OCI-LY1 (cell line): ENCODE measurements at regions not wholly inside any gene's neighbourhood (a gene's known extent, or its start where the extent isn't known, plus 50 kb on each side); places are given as distances from the start of the nearest gene placed in this dataset.

Source experiments
- H2AFZ ChIP-seq: fragments of 200-600 bp; sonication (generic), shearing (Covaris generic); 2 replicates; pipeline ENCODE4 v1.6.0; 2014; ENCODE audit warnings: antibody characterized with exemption, mild to moderate bottlenecking, low read length
- H3F3A ChIP-seq: fragments of 200-600 bp; sonication (generic), shearing (Covaris generic); 2 replicates; pipeline ENCODE4 v1.6.0; 2014; ENCODE audit warnings: mild to moderate bottlenecking, antibody characterized with exemption, low read length, moderate library complexity; ENCODE audit not compliant: insufficient read depth
- H3K27ac ChIP-seq: fragments of 200-600 bp; sonication (generic); 2 replicates; pipeline ENCODE4 v1.5.1; 2014; ENCODE audit warnings: low read length, mixed run types, mild to moderate bottlenecking, low read depth; ENCODE audit not compliant: poor library complexity, severe bottlenecking
- H3K27me3 ChIP-seq: fragments of 200-600 bp; sonication (generic); 2 replicates; pipeline ENCODE4 v1.6.0; 2014; ENCODE audit warnings: antibody characterized with exemption, mild to moderate bottlenecking, low read length, moderate library complexity; ENCODE audit not compliant: insufficient read depth
- H3K36me3 ChIP-seq: fragments of 200-600 bp; sonication (generic); 2 replicates; pipeline ENCODE4 v1.6.1; 2014; ENCODE audit warnings: mild to moderate bottlenecking, antibody characterized with exemption, low read length, moderate library complexity, mixed read lengths; ENCODE audit not compliant: insufficient read depth
- H3K4me1 ChIP-seq: fragments of 200-600 bp; sonication (generic); 2 replicates; pipeline ENCODE4 v1.5.1; 2014; ENCODE audit warnings: mild to moderate bottlenecking, low read length, moderate library complexity; ENCODE audit not compliant: insufficient read depth, severe bottlenecking
- H3K4me2 ChIP-seq: fragments of 200-600 bp; sonication (generic), shearing (Covaris generic); 2 replicates; pipeline ENCODE4 v1.6.1; 2014; ENCODE audit warnings: low read length
- H3K4me3 ChIP-seq: fragments of 200-600 bp; sonication (generic); 2 replicates; pipeline ENCODE4 v1.5.1; 2014; ENCODE audit warnings: low read length, low read depth, mild to moderate bottlenecking, mixed read lengths; ENCODE audit not compliant: poor library complexity, severe bottlenecking
- H3K79me2 ChIP-seq: fragments of 200-600 bp; shearing (Covaris generic); 2 replicates; pipeline ENCODE4 v1.6.1; 2016; ENCODE audit warnings: mixed run types, low read length, mixed read lengths; ENCODE audit not compliant: insufficient read depth
- H3K9ac ChIP-seq: fragments of 200-600 bp; sonication (generic), shearing (Covaris generic); 2 replicates; pipeline ENCODE4 v1.6.1; 2014; ENCODE audit warnings: mild to moderate bottlenecking, low read length, mixed read lengths
- H3K9me2 ChIP-seq: fragments of 200-600 bp; sonication (generic), shearing (Covaris generic); 2 replicates; pipeline ENCODE4 v1.6.1; 2014; ENCODE audit warnings: low read depth, mild to moderate bottlenecking, low read length, mixed read lengths
- H3K9me3 ChIP-seq: fragments of 200-600 bp; shearing (Covaris generic); 2 replicates; pipeline ENCODE4 v1.6.1; 2014; ENCODE audit warnings: low read length, mixed read lengths
- H4K20me1 ChIP-seq: fragments of 200-600 bp; sonication (generic), shearing (Covaris generic); 2 replicates; pipeline ENCODE4 v1.6.0; 2016; ENCODE audit warnings: mild to moderate bottlenecking, low read length; ENCODE audit not compliant: insufficient read depth
- EZH2 ChIP-seq: fragments of 200-600 bp; sonication (generic), shearing (Covaris generic); IDR thresholded peaks from 2 replicates; pipeline ENCODE4 v1.8.0; 2017; ENCODE audit warnings: borderline replicate concordance, mixed run types, mild to moderate bottlenecking, antibody characterized with exemption, low read length, moderate library complexity, mixed read lengths
- TF ChIP-seq, protein P1 (sequence below): fragments of 200-600 bp; sonication (generic), shearing (Covaris generic); IDR thresholded peaks from 2 replicates; pipeline ENCODE4 v1.5.1; 2017; ENCODE audit warnings: mild to moderate bottlenecking, antibody characterized with exemption, low read length, moderate library complexity, mixed read lengths

DNA sequence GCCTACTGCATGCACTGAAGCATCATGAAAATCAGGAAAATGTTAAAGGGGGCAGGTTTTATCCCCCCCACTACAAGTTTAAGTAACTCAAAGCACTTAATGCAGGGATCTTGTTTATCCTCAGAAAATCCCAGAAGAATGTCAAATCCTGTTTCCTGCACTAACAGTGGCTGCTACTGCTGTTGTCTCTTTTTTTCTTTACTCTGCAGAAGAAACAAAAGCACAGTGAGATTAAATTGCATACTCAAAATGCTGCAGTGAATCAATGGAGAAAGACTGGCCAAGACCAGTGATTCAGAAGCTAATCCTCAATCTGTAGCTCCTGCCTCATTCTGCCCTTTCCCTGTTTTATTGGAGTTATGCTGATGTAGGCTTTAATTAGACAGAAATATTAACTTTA is 332.3 kb upstream of the FIGN start:
- H2AFZ ChIP-seq, result no peak overlapping the region
- no peaks in the 10 kb centered on the region for H3K79me2 ChIP-seq
- no peaks in the 10 kb centered on the region for H3F3A ChIP-seq
- no peak overlapping the region for H3K27ac ChIP-seq
- H3K4me2 ChIP-seq, result no peak overlapping the region
- no peaks in the 10 kb centered on the region for H3K4me1 ChIP-seq
- no peak overlapping the region for H3K9ac ChIP-seq
- no peaks in the 10 kb centered on the region for H3K9me2 ChIP-seq
- no peaks in the 10 kb centered on the region for H4K20me1 ChIP-seq
- no peaks in the 10 kb centered on the region for H3K9me3 ChIP-seq
- H3K27me3 ChIP-seq, result no peaks in the 10 kb centered on the region
- H3K4me3 ChIP-seq, result no peak overlapping the region
- TF ChIP-seq, protein P1, sequence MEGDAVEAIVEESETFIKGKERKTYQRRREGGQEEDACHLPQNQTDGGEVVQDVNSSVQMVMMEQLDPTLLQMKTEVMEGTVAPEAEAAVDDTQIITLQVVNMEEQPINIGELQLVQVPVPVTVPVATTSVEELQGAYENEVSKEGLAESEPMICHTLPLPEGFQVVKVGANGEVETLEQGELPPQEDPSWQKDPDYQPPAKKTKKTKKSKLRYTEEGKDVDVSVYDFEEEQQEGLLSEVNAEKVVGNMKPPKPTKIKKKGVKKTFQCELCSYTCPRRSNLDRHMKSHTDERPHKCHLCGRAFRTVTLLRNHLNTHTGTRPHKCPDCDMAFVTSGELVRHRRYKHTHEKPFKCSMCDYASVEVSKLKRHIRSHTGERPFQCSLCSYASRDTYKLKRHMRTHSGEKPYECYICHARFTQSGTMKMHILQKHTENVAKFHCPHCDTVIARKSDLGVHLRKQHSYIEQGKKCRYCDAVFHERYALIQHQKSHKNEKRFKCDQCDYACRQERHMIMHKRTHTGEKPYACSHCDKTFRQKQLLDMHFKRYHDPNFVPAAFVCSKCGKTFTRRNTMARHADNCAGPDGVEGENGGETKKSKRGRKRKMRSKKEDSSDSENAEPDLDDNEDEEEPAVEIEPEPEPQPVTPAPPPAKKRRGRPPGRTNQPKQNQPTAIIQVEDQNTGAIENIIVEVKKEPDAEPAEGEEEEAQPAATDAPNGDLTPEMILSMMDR, result no peak
- TF ChIP-seq EZH2, result no peak
- H3K36me3 ChIP-seq, result no peaks in the 10 kb centered on the region

DNA sequence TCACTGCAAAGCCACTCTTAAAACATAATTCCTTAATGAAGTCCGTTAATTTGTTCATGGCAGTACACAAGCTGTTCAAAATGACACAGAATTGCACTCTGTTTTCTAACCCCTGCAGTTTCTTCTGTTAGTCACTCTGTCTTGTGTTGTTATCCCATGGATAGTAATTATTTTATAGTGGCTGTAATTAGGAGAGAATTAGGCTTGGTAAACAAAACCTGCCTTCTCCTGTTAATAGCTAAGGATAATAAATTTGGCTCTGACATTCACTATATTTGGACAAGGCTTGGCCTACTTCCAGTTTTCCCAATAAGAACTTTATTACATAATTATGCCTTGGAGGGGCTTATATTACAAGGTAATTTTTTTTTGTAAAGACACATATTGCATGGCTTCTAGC is 330.3 kb upstream of the FIGN start:
- no peak overlapping the region for H3K4me2 ChIP-seq
- TF ChIP-seq EZH2, result no peak
- TF ChIP-seq, protein P1, result no peak

DNA sequence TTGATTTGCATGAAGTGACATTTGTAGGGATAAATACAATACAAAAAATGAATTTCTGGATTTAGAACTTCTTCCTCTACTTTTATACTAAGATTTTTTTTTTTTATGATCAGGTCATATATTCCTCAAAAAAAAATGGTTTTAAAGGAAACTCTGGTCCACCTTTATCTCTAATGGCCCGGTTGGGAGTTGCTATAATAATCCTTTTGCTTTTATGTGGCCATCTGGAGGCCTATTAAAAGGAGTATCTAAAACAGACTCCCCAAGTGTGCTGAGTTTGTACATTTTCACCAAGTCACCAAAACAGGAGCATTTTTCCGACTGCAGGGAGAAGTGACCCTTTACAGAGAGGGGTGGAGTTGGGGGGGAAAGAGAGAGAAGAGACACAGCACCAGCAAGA is 329.2 kb upstream of the FIGN start:
- Histone ChIP-seq H2AFZ (no peak overlapping the region), H3K4me3 (no peak overlapping the region), H3K4me1 (no peaks in the 10 kb centered on the region), H3K9me2 (no peaks in the 10 kb centered on the region), H4K20me1 (no peaks in the 10 kb centered on the region), H3K27ac (no peak overlapping the region), H3K79me2 (no peaks in the 10 kb centered on the region), H3K9ac (no peak overlapping the region), H3K36me3 (no peaks in the 10 kb centered on the region), H3K4me2 (no peak overlapping the region), H3K9me3 (no peaks in the 10 kb centered on the region), H3F3A (no peaks in the 10 kb centered on the region), H3K27me3 (no peaks in the 10 kb centered on the region)
- TF ChIP-seq, protein P1, result no peak
- TF ChIP-seq EZH2, result no peak

More for the DNA sequence above, 330.3 kb upstream of the FIGN start:
- H3K4me1 ChIP-seq, result no peaks in the 10 kb centered on the region
- no peaks in the 10 kb centered on the region for H3K9me2 ChIP-seq
- no peaks in the 10 kb centered on the region for H3K36me3 ChIP-seq
- H3K9ac ChIP-seq, result no peak overlapping the region
- no peaks in the 10 kb centered on the region for H4K20me1 ChIP-seq
- H3F3A ChIP-seq, result no peaks in the 10 kb centered on the region
- no peaks in the 10 kb centered on the region for H3K9me3 ChIP-seq
- no peaks in the 10 kb centered on the region for H3K27me3 ChIP-seq
- H3K79me2 ChIP-seq, result no peaks in the 10 kb centered on the region
- no peak overlapping the region for H3K4me3 ChIP-seq
- no peak overlapping the region for H3K27ac ChIP-seq
- no peak overlapping the region for H2AFZ ChIP-seq
